Hypothalamus (tissue), 51 donors: ENCODE measurements at regions not wholly inside any gene's neighbourhood (a gene's known extent, or its start where the extent isn't known, plus 50 kb on each side); places are given as distances from the start of the nearest gene placed in this dataset.
A peak's percentile ranks its signal among the peaks of the same experiment; 100 is the strongest.
"Not testable (repeated sequence)": the region's sequence is repeated elsewhere in the genome, so short reads cannot be mapped to it uniquely, and the experiment has no call there.

ENCODE experiments used
- DNase-seq, 51 donors: peaks; one replicate each; lab custom pipeline; 2025; lab: John Stamatoyannopoulos, UW

DNA sequence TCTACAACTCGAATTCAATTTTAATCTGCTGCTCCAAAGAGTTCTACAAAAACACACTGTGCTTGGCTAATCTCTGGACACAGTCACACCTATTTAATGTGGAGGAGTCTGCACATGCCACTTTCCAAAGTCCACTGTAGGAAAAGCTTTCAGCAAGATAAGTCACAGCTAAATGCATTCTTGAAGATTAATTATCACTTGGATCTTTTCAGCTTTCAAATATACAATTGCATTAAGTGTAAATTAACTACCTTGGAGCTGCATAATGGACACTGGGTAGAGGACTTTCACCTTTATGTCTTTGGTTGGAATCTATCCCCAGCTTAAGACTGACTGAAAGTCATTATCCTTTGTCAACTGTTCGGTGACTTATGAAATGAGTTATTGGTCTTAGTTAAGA lies 565.1 kb downstream of the PIK3C3 start:
- no peak for DNase-seq

DNA sequence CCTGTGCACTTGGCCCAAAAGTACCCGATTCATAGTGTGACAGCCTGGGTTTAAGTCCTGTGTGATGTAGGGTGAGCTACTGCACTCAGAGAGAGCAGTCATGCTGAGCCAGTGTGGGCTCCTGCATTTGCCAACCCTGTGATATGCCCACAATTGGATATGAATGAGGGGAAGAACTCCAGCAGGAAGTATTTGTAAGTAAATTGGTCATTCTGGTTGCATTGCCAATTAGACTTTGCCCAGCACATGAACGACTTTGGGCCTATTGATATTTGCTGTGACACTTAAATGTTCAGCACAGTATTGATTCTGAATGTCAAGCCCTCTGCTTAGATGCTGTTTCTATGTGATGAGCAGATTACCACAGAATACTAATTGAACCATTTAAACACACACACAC lies 570.9 kb downstream of the PIK3C3 start:
- peak in 1 of 51 donors; percentile 1 for DNase-seq

DNA sequence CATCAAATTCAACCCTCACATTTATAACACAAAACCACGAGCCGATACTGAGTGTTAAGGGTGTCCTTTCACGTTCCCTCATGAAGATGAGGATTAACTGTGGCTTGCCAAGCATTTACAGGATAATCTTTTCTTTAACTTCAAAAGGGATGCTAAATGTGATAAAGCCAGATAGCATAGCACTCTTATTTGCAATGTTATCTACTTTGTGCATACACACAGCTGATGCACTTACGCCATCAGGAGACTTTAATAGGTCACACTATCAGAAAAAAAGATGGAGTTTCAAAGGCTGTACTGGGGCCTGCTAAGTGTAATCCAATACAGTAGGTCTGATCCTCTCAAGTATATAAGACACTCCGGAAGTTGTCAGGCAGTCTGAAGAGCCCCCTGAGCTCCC lies 572.7 kb downstream of the PIK3C3 start:
- DNase-seq = no peak

DNA sequence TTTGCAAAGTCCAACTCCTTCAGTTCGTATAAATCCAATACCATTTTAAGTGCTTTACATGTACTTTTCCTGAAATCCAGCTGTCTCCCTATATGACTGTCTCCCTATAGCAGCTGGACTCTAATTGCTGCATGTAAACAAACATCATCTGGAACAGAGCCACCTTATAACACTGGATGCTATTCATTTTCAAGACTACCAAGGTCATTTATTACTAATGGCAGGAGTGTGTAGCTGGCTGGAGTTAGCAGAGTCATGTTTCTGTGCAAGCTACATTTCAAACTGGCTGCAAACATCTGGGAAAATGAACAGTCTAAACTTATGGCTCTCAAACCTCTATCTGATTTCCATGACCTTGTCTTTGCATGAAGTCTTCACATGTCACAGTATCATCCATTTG lies 575.2 kb downstream of the PIK3C3 start:
- no peak for DNase-seq

DNA sequence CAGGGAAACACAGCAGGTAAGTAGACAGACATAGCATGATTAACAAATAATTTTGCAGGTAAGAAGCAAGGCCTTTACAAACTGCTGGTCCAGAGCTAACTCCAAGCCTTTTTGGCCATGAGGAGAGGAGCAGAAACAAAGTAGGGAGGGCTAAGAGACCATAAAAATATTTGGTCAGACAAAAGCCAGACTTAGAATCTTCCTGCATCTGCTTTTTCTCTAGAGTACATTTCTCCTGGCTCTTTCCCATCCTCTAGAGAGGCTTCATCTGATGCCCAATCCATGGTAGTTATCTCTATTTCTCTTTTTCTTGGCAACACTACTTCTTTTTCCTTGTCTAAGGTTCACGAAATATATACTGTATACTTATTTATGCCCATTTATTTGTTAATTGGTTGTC lies 577.1 kb downstream of the PIK3C3 start:
- DNase-seq = no peak

DNA sequence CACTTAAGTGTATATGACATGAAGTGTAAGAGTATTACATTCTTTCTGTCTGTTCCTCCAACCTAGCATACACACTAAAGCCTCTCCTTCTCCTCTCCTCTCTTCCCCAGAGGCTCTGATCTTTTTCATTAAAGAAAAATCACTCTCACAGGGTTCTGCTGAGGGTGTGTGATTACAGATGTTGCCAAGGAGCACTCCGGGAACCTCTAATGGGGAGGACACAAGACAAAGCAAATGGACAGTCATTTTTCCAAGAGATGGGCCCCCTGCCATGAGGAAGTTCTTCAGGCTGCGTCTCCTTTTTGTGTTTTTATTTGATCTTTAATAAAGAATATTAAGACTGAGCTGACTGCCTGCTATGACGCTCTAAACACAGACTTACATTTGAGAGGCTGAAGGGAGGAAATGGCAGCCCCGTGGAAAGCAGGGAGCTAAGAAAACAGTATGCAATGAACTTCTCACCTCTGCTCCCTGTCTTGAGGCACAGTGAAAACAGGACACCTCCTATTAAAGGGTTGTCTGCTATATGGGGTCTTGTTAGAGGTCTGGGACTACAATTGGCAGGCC lies 578.1 kb downstream of the PIK3C3 start:
- peak in 1 of 51 donors; percentile 1 for DNase-seq

DNA sequence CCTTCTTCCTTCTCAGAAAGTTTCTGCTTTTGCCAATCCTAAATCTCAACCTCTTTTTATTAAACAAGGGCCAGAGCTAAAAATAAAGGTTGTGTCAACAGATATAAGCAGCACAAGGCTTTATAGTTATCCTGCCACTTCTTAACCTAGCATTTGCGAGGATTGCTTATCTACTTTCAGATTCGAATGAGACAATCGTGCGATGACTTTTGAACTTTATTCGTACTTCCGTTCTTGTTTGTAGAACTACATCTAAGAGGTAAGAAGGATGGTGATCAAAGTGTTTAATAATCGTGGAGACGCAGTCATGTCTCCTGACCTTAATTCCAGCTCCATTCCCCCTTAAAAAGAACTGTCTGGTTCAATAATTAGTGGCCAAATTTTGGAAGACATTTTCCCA lies 578.6 kb downstream of the PIK3C3 start:
- no peak for DNase-seq

DNA sequence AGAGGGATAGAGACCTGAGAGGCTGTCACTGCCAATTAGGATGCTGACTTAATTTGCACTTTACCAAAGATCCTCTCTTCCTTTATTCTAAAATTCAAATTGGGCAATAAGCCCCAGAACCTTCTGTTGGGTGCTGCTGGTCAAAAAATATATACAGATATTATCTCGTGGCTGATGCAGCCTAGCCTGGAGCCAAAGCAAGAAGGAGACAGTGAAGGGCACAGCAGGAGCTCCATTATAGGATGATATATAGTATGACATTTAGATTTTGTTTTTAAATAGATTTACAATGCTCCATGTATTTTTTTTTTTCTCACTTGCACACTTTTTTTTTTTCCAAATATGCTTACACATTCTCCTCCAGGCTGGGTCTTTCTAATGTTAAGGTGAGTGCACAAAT lies 579.3 kb downstream of the PIK3C3 start:
- no peak for DNase-seq

DNA sequence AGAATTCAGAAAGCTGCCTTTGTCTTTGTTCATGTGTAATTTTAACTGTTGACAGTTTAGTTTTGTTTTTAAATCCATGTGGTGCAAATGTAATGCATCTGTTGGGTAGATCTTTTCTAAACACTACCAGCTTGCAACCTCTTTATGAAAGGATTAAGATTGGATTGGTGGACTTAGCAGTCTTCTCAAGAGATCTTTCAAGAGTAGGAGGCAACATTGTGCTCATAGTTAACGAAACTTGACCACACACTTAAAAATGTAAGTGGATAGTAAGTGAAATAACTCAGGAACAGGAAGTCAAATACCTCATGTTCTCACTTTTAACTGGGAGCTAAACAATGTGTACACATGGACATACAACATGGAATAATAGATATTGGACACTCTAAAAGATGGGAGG lies 579.0 kb downstream of the RIT2 start:
- no peak for DNase-seq

DNA sequence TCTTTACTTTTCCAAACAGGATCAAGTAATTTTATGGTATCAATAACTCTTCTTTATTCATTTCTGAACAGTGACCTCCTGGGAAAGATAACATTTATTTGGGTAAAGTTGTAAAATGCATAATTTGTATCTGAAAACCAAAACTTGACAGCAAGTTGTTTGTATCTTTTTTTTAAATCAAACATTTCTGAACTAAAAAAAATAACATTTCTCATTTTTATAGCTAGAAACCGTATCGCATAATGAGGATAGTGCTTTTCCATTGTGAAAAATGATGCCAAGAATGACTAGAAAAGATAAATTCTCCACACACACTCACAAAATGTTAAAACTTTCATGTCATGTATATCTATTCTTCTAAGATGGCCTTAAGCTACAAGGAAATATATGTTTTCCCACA lies 578.2 kb downstream of the RIT2 start:
- no peak for DNase-seq

DNA sequence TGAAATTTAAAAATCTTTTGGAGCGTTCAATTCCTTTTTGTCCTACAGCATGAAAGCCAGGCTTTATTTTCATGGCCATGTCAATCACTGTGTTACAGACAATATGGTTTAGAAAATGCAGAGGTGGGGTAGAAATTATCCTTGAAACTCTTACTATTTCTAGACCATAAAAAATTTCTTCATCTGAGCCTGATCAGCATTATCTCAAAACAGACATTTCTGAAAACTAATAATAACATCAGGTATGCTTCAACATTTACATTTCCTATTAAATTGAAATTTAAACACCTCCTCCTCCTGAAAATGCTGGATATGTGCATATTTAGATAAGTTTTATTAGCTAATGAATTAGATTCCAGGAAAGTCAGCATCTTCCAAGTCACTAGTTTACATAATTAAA lies 570.6 kb downstream of the RIT2 start:
- no peak for DNase-seq

DNA sequence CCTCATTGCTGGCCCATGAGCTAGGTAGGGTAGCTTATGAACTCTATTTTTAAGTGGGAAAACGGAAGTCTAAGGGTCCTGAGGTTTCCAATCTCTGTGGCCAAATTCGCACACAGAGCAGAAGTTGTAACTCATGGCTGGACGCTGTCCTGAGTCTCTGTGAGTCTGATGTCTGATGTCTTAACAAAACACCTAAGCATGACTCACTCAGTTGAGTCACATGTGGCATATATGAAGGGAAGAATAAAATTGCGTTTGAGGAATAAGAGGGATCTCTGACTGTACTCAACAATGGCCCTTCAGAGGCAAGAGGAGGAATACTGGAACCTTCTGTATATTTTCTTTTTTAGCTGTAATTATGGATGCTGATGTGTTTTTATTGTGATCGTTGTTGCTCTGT lies 569.7 kb downstream of the RIT2 start:
- no peak for DNase-seq

DNA sequence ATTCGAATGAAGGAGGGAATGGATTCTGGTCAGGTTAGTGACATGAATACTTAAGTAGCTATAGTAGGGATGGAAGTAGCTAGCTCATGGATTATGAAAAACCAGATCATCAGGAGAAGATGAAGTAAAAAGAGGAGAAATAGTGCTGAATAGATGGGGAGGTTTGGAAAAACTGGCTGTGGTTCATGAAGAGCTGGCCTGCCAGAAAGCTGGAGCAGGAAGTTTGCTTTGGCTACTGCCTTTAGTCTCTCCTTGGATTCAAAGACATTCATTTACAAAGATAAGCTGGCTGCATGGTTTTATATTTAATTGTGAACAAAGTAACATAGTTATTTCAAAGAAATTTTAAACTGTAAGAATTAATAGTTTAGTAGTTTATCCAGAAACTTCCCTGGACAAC lies 567.0 kb downstream of the RIT2 start:
- no peak for DNase-seq

DNA sequence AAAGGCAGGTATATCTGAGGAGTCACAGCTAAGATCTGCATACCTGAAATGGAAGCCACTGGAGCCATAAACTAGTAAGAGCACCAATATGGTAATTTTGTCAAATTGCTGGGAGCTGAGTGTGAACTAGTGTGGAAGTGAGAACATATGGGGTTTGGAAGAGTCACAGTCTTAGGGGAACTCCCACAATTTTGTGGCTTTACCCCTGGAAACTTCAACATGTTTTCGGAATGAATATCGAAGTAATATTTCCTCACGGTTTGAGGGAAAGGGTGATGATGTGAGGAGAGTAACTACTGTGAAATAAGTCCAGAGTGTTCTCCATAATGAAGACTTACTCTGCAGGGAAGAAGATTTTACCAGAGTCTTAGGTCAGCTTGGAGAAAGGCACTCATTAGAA lies 565.9 kb downstream of the RIT2 start:
- DNase-seq = no peak

DNA sequence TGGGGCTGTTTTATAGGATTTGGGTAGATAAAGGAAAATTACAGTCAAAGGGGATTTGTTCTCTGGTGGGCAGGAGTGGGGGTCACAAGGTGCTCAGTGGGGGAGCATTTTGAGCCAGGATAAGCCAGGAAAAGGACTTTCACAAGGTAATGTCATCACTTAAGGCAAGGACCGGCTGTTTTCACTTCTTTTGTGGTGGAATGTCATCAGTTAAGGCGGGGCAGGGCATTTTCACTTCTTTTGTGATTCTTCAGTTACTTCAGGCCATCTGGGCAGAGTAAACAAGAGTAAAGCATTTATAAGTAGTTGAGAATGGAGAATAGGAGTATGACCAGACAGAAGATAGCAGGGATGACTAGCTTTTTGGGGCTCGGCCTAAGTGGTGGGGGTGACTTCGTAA lies 562.9 kb downstream of the RIT2 start:
- DNase-seq = not testable (repeated sequence)

DNA sequence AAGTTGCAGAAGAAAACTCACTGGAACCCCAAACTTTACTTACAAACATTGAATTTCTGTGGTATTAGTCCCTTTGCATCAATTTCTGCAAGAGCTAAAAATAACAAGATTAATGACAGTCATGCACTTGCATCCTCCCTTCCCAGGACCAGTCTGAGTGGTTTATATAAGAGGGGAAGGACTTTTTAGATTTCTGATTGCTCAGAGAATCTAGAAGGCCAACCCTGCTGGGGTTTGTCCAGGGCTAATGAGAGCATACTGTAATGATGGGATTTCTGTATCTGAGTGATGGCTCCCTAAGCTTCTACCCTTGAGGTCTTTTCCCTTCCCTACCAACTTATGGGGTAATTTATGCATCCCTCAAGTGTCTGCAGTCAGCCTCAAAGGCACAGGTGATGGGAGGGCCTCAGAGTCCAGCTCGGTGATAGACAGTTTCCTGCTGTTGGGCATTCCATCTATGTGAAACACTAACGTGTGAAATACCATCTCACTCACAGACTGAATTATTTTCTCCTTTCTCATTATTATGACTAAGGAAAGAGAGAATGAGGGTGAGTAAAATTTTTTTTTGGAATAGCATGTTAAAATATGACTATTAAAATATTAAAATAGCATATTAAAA lies 556.3 kb downstream of the RIT2 start:
- DNase-seq = no peak

DNA sequence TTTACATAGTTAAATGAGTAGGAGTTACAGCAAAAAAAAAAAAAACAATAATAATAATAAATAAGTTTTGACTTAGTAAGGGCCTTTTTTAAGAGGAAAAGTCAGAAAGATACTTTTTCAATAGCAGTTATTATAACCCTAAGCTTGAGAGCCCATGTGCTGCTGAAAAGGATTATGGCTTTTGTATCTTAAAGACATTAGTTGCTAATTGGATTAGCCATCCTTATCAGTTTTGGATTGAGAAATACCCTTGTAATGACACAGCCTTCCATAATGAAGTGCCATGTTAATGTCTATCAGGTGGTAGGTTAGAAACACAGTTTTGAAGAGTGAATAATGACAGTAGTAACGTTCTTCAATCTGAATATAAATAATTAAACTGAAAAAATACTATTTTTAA lies 554.0 kb downstream of the RIT2 start:
- DNase-seq = no peak

DNA sequence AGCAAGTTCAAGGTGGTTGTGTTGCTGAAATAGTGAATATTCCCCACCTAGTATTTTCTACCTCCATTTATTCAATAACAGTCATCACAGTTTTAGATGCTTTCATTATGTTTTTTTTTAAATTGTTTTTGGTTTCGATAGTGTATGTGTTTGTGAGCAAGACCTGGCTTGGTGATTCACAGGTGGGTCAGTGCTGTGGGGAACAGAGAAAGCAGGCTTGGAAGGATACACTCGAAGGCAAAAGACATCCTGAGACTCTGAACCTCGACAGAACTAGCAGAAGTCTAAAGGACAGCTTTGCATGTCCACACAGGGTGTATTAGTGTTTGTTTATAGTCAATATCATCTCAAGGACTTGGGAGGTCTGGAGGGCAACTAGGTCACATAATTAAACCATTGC lies 551.5 kb downstream of the RIT2 start:
- DNase-seq = no peak

DNA sequence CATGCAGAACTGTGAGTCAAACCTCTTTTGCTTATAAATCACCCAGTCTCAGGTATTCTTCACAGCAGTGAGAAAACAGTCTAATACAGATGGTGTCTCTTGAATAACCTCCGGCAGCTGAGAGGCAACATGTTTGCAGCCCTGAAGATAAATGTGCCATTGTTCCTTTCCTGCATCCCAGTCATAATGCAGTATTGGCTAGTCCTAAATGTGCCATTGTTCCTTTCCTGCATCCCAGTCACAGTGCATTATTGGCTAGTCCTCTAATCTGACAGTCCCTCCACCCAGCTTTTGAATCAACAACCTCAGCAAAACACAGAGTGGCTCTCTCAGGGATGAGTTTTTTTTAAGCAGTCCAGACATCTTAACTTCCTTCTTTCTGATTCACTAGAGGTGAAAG lies 550.7 kb downstream of the RIT2 start:
- peak in 16 of 51 donors; percentile 1 to 61 (median 8) for DNase-seq

DNA sequence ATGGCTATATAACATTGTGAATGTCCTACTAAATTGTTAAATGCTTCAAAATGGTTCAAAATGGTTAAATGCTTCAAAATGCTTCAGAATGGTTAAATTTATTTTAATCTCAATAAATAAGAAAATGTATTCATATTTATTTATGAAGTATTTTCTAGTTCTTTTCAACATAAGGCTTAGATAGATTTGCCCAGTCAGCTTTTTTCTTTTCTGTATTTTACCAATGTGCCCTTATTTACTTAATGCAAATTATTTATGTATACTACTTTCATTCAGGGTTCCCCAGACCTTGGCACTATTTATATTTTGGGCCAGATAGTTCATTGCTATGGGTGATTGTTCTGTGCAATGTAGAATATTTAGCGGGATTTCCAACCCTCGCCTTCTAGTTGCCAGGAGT lies 546.7 kb downstream of the RIT2 start:
- no peak for DNase-seq

DNA sequence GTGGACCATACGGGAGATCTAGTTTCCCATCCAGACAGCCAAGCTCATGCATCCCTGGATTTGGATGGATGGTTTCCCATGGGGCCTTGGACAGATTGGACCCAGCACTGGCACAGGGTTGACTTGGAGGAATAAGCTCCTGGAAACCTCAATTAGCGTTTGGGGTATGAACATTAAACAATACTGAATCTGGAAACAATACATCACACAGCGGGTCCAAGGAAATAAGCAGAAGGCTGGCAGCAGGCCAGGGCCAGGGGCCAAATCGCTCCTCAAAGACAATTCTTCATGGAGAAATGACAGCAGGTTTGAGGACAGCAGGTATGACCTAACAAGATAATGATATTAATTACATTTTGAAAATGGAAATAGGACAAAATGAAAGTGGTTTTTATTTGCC lies 540.6 kb downstream of the RIT2 start:
- no peak for DNase-seq

DNA sequence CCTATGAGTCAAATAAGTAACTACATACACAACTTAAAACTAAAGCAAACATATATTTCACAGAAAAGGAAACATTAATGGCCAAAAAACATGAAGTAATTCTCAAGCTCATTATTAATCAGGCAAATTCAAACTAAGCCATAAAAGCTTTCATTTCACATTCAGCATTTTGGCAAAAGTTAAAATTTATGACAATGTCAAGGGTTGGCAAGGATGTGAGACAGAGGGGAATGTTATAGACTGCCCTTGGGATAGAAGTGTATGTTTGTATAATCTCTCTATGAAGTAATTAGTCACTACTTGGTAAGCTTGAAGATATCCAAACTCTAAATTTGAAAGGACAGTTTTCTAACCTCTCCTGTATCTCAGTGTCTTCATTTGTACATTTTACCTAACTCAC lies 539.4 kb downstream of the RIT2 start:
- DNase-seq = no peak

DNA sequence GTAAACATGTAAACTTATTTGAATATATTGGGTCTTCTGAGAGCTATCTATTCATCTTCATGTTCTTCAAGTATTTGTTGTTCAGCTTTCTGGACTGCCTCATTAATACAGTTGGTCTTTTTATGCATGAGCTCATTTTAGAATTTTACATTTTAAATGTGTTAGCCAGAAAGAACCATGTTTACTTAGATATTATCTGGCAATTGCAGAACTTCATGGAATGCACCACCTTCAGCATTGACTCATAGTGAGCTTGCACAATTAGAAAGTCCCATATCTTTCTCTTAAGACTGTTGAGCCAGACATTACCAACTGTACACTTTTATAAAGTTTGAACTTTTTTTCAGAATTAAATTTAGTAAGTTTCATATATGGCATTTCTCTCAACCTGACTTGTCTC lies 536.7 kb downstream of the RIT2 start:
- no peak for DNase-seq
